HL-60 (cell line): ENCODE measurements at regions not wholly inside any gene's neighbourhood (a gene's known extent, or its start where the extent isn't known, plus 50 kb on each side); places are given as distances from the start of the nearest gene placed in this dataset.

Experiments
- CTCF ChIP-seq: IDR thresholded peaks from one replicate; pipeline ENCODE4 v1.5.1; 2011; ENCODE audit warnings: low read length, control low read depth, inconsistent platforms; ENCODE audit not compliant: insufficient read depth
- GABPA ChIP-seq: IDR thresholded peaks from 2 replicates; pipeline ENCODE4 v1.6.1; 2012; ENCODE audit warnings: low read depth
- POLR2AphosphoS5 ChIP-seq: IDR thresholded peaks from 2 replicates; pipeline ENCODE4 v1.6.1; 2012; ENCODE audit warnings: low read depth
- REST ChIP-seq: IDR thresholded peaks from 2 replicates; pipeline ENCODE4 v1.6.1; 2012; ENCODE audit warnings: low read depth; ENCODE audit not compliant: insufficient replicate concordance
- SPI1 ChIP-seq: IDR thresholded peaks from 2 replicates; pipeline ENCODE4 v1.6.1; 2012; ENCODE audit warnings: low read depth, mild to moderate bottlenecking, borderline replicate concordance

GRCh38 chr7:10463701-10464100, 510.0 kb upstream of the PHF14 start:
- no peak for TF ChIP-seq CTCF
- TF ChIP-seq GABPA = no peak
- TF ChIP-seq REST = no peak
- no peak for TF ChIP-seq POLR2AphosphoS5
- no peak for TF ChIP-seq SPI1
